GM12891 (cell line): ENCODE measurements at regions not wholly inside any gene's neighbourhood (a gene's known extent, or its start where the extent isn't known, plus 50 kb on each side); places are given as distances from the start of the nearest gene placed in this dataset.

Experiments
- DNase-seq: peaks from one replicate; pipeline ENCODE4 v3.0.0; 2011; ENCODE audit warnings: low spot score; ENCODE audit not compliant: insufficient read length
- FAIRE-seq: peaks from 2 replicates; lab custom pipeline; 2011; peaks lifted over from hg19 to GRCh38; lab: Jason Lieb, UNC
- PAX5 ChIP-seq: IDR thresholded peaks from 2 replicates; pipeline ENCODE4 v1.6.1; 2011; ENCODE audit warnings: low read length, moderate library complexity, mild to moderate bottlenecking; ENCODE audit not compliant: insufficient read depth, severe bottlenecking
- POLR2A ChIP-seq: IDR thresholded peaks from 2 replicates; pipeline ENCODE4 v1.6.1; 2011; ENCODE audit warnings: low read depth, low read length, control low read depth
- POLR2AphosphoS5 ChIP-seq: IDR thresholded peaks from 2 replicates; pipeline ENCODE4 v1.6.1; 2011; ENCODE audit warnings: low read depth, low read length, control low read depth
- POU2F2 ChIP-seq: IDR thresholded peaks from 2 replicates; pipeline ENCODE4 v1.6.1; 2011; ENCODE audit warnings: low read depth, mild to moderate bottlenecking, control low read depth, low read length, moderate library complexity
- SPI1 ChIP-seq: IDR thresholded peaks from 2 replicates; pipeline ENCODE4 v1.6.1; 2011; ENCODE audit warnings: low read depth, low read length, control low read depth
- TAF1 ChIP-seq: IDR thresholded peaks from 2 replicates; pipeline ENCODE4 v1.6.1; 2011; ENCODE audit warnings: low read depth, low read length, control low read depth

- TF ChIP-seq POLR2A (no peak), SPI1 (no peak), POLR2AphosphoS5 (no peak), POU2F2 (no peak)
- FAIRE-seq (no peak), DNase-seq (no peak)
Observed at GRCh38 chr9:11088821-11089374, 476.1 kb upstream of the PTPRD start.

GRCh38 chr9:11092974-11093373, 480.2 kb upstream of the PTPRD start:
- no peak for FAIRE-seq
- DNase-seq, result no peak
- TF ChIP-seq POU2F2 (no peak), SPI1 (no peak), POLR2AphosphoS5 (no peak), PAX5 (no peak), POLR2A (no peak), TAF1 (no peak)

GRCh38 chr9:11097020-11097419, 484.2 kb upstream of the PTPRD start:
- FAIRE-seq, result no peak
- no peak for DNase-seq
- TF ChIP-seq PAX5, result no peak
- no peak for TF ChIP-seq POLR2AphosphoS5
- no peak for TF ChIP-seq POU2F2
- no peak for TF ChIP-seq POLR2A
- no peak for TF ChIP-seq TAF1
- no peak for TF ChIP-seq SPI1

GRCh38 chr9:11103525-11103924, 490.7 kb upstream of the PTPRD start:
- TF ChIP-seq TAF1, result no peak
- no peak for TF ChIP-seq POLR2A
- TF ChIP-seq POLR2AphosphoS5, result no peak
- TF ChIP-seq PAX5, result no peak
- TF ChIP-seq SPI1, result no peak
- TF ChIP-seq POU2F2, result no peak
- DNase-seq, result no peak
- no peak for FAIRE-seq

GRCh38 chr9:11107196-11107595, 494.4 kb upstream of the PTPRD start:
- DNase-seq (no peak), FAIRE-seq (no peak)
- TF ChIP-seq POLR2A (no peak), SPI1 (no peak), POU2F2 (no peak), TAF1 (no peak), POLR2AphosphoS5 (no peak), PAX5 (no peak)

GRCh38 chr9:11128156-11128555, 515.4 kb upstream of the PTPRD start:
- DNase-seq, result no peak
- FAIRE-seq, result no peak
- TF ChIP-seq TAF1 (no peak), PAX5 (no peak), SPI1 (no peak), POU2F2 (no peak), POLR2AphosphoS5 (no peak), POLR2A (no peak)

- no peak for TF ChIP-seq POU2F2
- TF ChIP-seq TAF1, result no peak
- TF ChIP-seq POLR2AphosphoS5, result no peak
- no peak for TF ChIP-seq POLR2A
- no peak for TF ChIP-seq PAX5
- TF ChIP-seq SPI1, result no peak
- FAIRE-seq, result no peak
Observed at GRCh38 chr9:11135851-11136250, 523.0 kb upstream of the PTPRD start.

GRCh38 chr9:11141357-11141756, 528.6 kb upstream of the PTPRD start:
- DNase-seq, result no peak
- no peak for FAIRE-seq
- no peak for TF ChIP-seq PAX5
- TF ChIP-seq SPI1, result no peak
- no peak for TF ChIP-seq TAF1
- no peak for TF ChIP-seq POLR2A
- TF ChIP-seq POLR2AphosphoS5, result no peak
- no peak for TF ChIP-seq POU2F2

More at GRCh38 chr9:11135851-11136250, 523.0 kb upstream of the PTPRD start:
- DNase-seq, result no peak

- TF ChIP-seq TAF1 (no peak), SPI1 (no peak), PAX5 (no peak), POU2F2 (no peak), POLR2AphosphoS5 (no peak), POLR2A (no peak)
- no peak for DNase-seq
- FAIRE-seq, result no peak
Observed at GRCh38 chr9:11142965-11143738, 530.4 kb upstream of the PTPRD start.

- no peak for FAIRE-seq
- no peak for TF ChIP-seq TAF1
- no peak for TF ChIP-seq POLR2A
- TF ChIP-seq POU2F2, result no peak
- TF ChIP-seq PAX5, result no peak
- no peak for TF ChIP-seq POLR2AphosphoS5
- TF ChIP-seq SPI1, result no peak
- DNase-seq, result no peak
Observed at GRCh38 chr9:11144746-11145145, 531.9 kb upstream of the PTPRD start.
